ENCODE measurements at regions not wholly inside any gene's neighbourhood (a gene's known extent, or its start where the extent isn't known, plus 50 kb on each side); places are given as distances from the start of the nearest gene placed in this dataset.

DNA sequence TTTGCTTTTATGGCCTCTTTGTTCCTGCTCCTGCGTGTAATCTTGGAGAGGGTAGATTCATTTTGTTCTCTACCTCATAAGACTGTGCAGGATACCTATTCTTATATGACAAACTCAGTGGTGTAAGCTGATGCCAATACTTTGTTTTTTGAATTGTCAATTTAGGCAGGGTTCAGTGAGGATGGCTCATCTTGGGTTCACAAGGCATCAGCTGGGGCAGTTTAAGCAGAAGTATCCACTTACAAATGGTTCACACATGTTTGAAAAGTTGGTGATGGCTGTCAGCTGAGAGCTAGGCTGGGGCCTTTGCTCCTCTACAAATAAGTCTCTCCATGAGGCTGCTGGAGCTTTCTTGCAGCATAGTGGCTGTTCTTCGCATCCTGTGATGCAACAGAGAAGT lies 920.6 kb upstream of the PIK3C3 start:
- TF ChIP-seq POLR2AphosphoS5 (IDR thresholded peaks at IDR 0.05; ENCODE audit: low read depth, low read length) (no peak), SIN3A (IDR thresholded peaks at IDR 0.05; ENCODE audit: borderline replicate concordance, insufficient read depth, low read length) (no peak)
- TF ChIP-seq, protein P1, sequence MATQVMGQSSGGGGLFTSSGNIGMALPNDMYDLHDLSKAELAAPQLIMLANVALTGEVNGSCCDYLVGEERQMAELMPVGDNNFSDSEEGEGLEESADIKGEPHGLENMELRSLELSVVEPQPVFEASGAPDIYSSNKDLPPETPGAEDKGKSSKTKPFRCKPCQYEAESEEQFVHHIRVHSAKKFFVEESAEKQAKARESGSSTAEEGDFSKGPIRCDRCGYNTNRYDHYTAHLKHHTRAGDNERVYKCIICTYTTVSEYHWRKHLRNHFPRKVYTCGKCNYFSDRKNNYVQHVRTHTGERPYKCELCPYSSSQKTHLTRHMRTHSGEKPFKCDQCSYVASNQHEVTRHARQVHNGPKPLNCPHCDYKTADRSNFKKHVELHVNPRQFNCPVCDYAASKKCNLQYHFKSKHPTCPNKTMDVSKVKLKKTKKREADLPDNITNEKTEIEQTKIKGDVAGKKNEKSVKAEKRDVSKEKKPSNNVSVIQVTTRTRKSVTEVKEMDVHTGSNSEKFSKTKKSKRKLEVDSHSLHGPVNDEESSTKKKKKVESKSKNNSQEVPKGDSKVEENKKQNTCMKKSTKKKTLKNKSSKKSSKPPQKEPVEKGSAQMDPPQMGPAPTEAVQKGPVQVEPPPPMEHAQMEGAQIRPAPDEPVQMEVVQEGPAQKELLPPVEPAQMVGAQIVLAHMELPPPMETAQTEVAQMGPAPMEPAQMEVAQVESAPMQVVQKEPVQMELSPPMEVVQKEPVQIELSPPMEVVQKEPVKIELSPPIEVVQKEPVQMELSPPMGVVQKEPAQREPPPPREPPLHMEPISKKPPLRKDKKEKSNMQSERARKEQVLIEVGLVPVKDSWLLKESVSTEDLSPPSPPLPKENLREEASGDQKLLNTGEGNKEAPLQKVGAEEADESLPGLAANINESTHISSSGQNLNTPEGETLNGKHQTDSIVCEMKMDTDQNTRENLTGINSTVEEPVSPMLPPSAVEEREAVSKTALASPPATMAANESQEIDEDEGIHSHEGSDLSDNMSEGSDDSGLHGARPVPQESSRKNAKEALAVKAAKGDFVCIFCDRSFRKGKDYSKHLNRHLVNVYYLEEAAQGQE (IDR thresholded peaks at IDR 0.05; ENCODE audit: insufficient read depth in 1 of 2, low read depth in 2 of 2, low read length in 2 of 2): no peak

Data from PFSK-1 (cell line).